DOHH2 (cell line): ENCODE measurements at regions not wholly inside any gene's neighbourhood (a gene's known extent, or its start where the extent isn't known, plus 50 kb on each side); places are given as distances from the start of the nearest gene placed in this dataset.

ENCODE experiments used
- EZH2phosphoT487 ChIP-seq: fragments of 200-600 bp; sonication (generic); IDR thresholded peaks from 2 replicates; pipeline ENCODE4 v1.6.1; 2017; ENCODE audit warnings: borderline replicate concordance, mild to moderate bottlenecking, antibody characterized with exemption, low read length, moderate library complexity, mixed read lengths
- TF ChIP-seq, protein P1 (sequence below): fragments of 200-600 bp; sonication (generic); IDR thresholded peaks from one replicate; pipeline ENCODE4 v1.5.1; 2014; ENCODE audit warnings: antibody characterized with exemption, mild to moderate bottlenecking, low read depth, low read length; ENCODE audit not compliant: poor library complexity, severe bottlenecking

- TF ChIP-seq, protein P1, sequence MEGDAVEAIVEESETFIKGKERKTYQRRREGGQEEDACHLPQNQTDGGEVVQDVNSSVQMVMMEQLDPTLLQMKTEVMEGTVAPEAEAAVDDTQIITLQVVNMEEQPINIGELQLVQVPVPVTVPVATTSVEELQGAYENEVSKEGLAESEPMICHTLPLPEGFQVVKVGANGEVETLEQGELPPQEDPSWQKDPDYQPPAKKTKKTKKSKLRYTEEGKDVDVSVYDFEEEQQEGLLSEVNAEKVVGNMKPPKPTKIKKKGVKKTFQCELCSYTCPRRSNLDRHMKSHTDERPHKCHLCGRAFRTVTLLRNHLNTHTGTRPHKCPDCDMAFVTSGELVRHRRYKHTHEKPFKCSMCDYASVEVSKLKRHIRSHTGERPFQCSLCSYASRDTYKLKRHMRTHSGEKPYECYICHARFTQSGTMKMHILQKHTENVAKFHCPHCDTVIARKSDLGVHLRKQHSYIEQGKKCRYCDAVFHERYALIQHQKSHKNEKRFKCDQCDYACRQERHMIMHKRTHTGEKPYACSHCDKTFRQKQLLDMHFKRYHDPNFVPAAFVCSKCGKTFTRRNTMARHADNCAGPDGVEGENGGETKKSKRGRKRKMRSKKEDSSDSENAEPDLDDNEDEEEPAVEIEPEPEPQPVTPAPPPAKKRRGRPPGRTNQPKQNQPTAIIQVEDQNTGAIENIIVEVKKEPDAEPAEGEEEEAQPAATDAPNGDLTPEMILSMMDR = no peak
- no peak for TF ChIP-seq EZH2phosphoT487
Measured at GRCh38 chr9:20208226-20208625, 414.1 kb downstream of the MLLT3 start.
